EL (cell line): ENCODE measurements at regions not wholly inside any gene's neighbourhood (a gene's known extent, or its start where the extent isn't known, plus 50 kb on each side); places are given as distances from the start of the nearest gene placed in this dataset.

ENCODE experiments used
- DNase-seq: peaks from one replicate; pipeline ENCODE4 v3.0.0-alpha.2; 2016

DNA sequence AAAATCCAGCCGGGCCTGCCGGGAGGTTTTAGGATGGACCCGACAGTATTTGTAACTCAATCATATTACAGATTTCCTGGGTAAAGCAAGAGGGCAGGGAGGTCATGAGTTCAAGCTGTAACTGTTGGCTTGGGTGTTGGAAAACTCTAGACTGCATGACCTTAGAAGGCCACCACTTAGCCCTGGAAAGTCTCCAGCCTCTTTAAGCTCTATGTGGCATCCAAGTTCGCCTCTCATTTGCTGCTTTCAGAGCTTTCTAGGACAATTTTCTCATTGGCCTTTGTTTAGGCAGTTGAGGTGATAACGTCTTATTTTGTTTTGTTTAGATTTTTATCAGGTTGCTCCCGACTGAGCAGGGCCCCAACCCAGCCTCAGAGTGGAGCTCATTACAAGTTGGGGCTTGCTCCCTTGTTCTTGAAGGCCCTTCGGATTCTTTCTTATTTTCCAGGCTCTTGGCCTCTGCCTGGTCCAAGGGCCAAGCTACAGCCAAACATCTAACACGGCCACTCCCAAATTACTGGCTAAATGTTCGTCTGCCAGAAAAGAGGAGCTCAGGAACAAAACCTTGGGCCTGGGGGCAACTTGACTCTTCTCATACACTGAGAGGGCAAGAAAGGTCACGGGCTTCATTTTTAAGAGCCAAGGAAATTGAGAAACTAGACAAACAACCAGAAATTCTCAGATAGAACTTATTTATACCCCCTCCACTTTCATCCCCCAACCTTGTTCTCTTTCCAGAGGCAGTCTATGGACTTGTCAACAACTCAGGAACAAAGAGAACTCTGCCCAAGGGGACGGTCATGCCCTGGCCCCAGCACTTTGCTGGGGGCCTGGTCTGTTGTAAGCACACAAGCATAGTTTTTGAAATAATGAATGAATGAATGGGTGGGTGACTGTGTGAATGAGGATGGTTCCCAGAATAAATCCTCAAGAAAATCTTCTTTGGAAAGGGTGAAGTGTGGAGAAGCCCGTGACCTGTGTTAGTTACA lies 526.9 kb downstream of the BNC2 start:
- no peak for DNase-seq

GRCh38 chr9:16344343-16344742 lies 526.1 kb downstream of the BNC2 start:
- DNase-seq = peak; percentile 87

DNA sequence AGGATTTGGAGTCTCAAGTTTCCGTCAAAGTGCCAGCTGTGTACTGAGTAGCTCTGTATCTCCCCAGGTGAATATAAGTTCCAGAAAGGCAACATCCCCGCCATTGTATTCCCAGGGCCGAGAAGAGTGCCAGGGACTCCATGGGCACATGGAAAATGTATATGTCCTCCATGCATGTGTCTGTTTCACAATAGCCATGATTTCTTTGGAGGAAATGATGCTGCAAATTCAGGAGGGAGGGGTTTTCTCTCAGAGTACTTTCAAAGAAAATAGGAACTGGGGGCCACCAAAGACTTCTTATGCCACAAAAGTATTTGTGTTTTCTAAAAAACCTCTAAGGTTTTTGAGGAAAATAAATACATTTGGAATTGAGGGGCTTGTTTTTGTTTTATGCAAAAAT lies 524.6 kb downstream of the BNC2 start:
- no peak for DNase-seq

- no peak for DNase-seq
Measured at GRCh38 chr9:16347886-16348285, 522.6 kb downstream of the BNC2 start.

DNA sequence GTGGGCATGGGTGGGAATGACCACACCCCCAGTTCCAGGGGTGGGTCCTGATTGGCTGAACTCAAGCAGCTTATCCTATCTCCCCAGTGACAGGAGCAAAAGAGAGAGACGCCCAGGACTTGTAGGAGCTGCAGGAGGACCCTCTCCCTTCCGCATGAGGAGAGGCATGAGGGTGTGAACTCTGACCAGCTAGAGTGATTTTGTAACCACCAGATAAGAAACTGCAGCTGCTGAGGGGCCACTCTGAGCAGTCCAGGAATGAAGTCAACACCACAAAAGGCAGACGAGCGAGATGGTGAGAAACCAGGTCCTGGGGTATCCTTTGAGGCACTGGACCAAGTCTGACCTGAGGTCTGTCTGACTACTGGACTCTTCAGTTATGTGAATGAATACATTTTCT lies 521.9 kb downstream of the BNC2 start:
- no peak for DNase-seq

DNA sequence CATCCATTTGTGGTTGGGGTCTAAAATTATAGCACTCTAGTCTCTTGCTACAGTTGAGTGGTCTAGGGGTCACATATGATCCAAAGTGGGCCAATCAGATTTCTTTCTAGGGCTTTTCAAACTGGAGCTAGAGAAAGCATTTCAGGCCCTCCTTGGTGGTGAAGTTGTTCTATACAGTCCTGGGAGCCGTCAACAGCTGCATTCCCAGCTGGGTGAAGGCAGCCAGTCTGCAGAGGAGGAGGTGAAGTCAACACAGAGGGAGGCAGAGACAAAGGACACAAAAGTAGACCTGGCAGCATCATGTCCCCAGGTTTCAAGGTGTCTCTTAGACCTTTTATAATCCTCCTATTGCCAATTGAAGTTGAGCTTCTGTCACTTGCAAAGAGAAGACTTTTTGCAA lies 518.2 kb downstream of the BNC2 start:
- no peak for DNase-seq

DNA sequence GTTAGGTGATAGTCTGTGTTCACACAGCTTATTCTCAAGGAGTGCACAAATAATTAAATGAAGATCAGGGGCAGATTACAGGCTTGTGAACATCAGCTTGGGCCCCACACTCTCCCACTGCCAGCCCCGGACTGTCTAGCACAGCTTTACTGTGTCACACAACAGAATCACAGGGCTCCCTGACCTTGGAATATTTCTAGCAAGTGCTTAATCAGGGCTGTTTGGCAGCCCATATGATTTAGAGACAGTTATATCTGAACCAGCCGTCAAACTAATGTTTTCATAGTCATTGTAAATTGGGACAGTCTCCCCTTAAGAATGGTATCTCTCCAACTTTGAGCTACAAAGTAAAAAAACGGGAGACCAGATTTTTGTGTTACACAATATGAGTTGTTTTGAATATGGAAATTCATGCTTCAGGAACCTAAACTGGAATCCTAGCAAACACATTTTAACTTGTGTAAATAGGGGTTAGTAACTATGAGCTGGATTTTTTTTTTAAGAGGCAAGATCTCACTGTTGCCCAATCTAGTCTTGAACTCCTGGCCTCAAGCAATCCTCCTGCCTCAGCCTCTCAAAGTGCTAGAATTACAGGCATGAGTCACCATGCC lies 517.6 kb downstream of the BNC2 start:
- DNase-seq = peak; percentile 47

- no peak for DNase-seq
Measured at GRCh38 chr9:16356196-16356765, 514.2 kb downstream of the BNC2 start.

- DNase-seq = no peak
Measured at GRCh38 chr9:16357828-16358227, 512.6 kb downstream of the BNC2 start.

DNA sequence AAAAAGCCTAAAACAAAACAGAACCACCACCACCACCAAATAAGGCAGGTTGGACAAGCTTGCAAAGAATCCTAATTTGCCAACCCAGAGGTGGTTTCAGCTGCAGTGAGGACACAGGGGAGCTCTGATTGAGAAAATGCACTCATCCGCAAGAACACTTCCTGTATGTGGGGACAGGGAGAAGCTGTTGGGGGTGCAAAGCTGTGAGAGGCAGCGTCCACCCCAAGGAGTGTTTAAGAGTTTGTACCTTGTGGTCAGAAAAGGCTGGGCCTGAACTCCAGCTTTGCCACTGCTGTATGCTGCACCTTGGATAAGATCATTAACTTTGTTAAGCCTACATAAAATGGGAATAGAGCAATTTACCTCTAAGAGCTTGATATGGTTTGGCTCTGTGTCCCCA lies 511.7 kb downstream of the BNC2 start:
- DNase-seq = no peak
